ENCODE measurements at regions not wholly inside any gene's neighbourhood (a gene's known extent, or its start where the extent isn't known, plus 50 kb on each side); places are given as distances from the start of the nearest gene placed in this dataset.

DNA sequence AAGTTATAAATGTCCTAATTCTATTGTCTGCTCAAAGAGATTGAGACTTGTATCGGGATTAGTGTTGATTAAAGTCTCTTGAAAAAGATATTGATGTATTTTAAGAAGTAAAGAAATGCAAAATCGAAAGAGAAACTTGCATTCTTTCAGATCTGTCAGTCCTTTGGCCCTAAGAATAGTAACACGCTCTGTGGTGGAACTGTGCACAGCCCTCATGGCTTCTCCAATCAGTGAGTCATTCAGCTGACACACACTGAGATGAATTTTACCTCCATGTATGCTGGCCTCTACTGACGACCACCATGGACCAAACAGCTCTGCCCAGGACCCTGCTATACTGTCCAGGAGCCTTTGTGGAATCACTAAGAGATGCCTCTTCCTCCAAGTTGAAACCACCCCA lies 232.4 kb downstream of the ESM1 start:
- TF ChIP-seq, protein P1, sequence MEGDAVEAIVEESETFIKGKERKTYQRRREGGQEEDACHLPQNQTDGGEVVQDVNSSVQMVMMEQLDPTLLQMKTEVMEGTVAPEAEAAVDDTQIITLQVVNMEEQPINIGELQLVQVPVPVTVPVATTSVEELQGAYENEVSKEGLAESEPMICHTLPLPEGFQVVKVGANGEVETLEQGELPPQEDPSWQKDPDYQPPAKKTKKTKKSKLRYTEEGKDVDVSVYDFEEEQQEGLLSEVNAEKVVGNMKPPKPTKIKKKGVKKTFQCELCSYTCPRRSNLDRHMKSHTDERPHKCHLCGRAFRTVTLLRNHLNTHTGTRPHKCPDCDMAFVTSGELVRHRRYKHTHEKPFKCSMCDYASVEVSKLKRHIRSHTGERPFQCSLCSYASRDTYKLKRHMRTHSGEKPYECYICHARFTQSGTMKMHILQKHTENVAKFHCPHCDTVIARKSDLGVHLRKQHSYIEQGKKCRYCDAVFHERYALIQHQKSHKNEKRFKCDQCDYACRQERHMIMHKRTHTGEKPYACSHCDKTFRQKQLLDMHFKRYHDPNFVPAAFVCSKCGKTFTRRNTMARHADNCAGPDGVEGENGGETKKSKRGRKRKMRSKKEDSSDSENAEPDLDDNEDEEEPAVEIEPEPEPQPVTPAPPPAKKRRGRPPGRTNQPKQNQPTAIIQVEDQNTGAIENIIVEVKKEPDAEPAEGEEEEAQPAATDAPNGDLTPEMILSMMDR (IDR thresholded peaks at IDR 0.05; ENCODE audit: low read length), result no peak
- TF ChIP-seq EZH2 (optimal IDR thresholded peaks at IDR 0.05; ENCODE audit: low read depth, low read length), result no peak
